ENCODE measurements at regions not wholly inside any gene's neighbourhood (a gene's known extent, or its start where the extent isn't known, plus 50 kb on each side); places are given as distances from the start of the nearest gene placed in this dataset.

DNA sequence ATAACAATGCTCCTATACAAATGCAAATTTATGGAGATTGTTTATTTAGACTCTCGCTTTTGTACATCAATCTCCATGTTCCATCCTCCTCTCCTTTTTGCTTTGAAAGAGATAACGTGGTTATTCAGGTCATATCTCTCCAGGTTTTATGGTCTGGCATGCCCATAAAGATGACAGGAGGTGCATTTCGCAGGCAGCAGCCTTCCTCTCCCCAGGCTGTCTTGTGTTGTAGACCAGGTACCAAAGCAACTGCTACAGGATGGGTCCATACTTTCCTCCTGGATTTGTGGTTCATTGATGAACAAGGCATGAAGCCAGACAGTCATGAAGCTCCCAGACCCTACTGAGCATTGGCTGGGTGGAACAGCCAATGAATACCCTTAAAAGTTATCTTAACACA, 400.2 kb upstream of the NPVF start:
- no peak for DNase-seq (ENCODE audit: low read depth in 2 of 2)

DNA sequence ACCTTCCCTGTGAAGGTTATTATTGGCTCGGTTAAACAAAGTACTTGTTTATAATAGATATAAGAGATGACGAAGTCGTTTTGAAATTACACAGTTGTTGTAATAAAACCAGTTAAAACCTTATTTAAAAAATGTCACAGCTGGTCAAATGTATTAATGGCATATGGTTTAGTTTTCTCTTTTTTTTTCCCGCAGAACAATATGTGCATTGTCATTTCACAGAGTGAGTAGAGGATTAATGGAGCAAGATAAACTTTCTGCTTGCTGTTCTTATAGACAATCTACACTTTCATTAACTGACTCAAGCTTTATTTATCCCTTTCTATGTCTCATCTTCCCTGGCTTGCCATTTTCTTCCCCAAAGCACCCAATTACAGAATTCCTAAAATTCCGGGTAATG, 404.3 kb upstream of the NPVF start:
- no peak for DNase-seq (ENCODE audit: low read depth in 2 of 2)

DNA sequence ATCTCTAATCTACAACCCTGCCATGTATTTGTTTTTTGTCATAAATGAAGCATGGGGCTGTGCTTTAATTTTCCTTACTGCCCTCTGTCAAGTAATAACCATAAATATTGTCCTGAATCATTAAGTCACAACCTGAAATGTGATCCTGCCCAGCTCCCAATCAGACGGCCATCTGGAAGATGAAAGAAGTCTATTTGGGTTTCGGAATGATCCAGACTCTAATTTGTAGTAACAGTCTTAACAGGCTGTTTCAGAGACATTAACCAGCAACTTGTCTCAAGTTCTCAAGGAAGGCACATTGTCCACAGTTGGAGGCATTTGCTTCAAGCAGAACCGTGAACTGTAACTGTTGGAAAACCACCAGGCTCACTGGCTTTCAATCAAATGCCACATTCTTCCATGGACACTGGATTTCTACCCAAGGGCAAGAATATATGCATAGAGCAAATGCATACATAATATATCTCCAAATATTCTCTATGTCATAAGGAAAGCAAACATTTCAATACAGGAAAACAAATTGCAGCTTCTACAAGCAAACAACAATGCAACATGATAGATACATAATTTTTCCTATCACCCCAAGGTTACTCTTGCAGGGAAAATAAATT, 405.2 kb upstream of the NPVF start:
- DNase-seq (ENCODE audit: low read depth in 2 of 2): no peak

DNA sequence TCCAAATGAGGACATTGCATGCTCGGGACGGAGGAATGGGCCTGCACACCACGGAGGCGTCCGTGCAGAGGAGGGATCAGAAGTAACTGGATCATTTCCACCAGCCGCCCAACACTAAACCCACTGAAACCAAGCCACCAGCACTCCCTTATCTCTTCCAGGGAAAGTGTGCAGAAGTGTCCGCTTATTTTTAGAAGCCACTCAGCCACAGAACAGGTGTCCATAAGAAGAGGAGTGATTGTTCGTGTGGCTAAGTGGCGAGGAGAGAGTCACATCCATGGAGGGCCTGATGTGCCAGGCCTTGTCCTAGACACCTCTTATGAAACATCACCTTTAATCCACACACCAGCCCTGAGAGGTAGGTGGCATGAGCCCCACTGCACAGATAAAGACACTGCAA, 407.9 kb upstream of the NPVF start:
- no peak for DNase-seq (ENCODE audit: low read depth in 2 of 2)

DNA sequence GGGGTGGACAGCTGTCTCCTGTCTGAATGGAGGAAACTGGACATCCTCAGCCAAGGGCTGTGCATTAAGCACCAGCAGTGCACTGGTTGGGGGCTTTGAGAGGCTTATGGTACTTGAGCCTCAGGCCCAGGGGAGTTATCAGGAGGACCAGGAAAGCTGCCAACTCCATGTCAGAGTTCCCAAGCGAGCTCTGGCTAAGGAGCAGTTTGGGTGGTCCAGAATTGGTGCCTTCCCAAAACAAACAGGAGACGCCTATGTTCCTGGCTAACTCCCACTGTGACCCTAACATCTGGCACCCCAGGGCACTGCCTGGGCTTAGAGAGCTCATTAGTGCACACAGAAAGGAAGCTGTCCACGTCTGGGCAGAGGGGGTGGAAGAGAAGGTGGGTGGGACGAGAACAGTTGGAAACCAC, 408.6 kb upstream of the NPVF start:
- DNase-seq (ENCODE audit: low read depth in 2 of 2): no peak

DNA sequence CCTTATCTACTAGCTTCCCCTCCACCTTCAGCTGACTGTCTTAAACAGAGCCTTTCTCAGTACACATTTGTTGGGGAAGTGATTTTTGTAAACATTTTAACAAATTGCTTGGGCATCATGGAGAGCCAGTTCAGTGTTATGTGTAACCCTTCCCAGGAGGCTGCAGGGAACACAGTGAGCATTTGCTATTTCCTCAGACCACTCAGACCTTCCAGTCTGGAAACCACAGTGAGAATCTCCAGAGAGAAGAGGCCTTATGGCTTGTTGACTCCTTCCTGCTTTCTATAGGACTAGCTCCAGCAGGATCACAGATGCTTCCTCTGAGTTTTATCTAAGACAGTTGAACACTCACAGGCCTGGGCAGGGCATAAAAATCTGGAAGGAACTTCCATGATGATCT, 409.8 kb upstream of the NPVF start:
- no peak for DNase-seq (ENCODE audit: low read depth in 2 of 2)

DNA sequence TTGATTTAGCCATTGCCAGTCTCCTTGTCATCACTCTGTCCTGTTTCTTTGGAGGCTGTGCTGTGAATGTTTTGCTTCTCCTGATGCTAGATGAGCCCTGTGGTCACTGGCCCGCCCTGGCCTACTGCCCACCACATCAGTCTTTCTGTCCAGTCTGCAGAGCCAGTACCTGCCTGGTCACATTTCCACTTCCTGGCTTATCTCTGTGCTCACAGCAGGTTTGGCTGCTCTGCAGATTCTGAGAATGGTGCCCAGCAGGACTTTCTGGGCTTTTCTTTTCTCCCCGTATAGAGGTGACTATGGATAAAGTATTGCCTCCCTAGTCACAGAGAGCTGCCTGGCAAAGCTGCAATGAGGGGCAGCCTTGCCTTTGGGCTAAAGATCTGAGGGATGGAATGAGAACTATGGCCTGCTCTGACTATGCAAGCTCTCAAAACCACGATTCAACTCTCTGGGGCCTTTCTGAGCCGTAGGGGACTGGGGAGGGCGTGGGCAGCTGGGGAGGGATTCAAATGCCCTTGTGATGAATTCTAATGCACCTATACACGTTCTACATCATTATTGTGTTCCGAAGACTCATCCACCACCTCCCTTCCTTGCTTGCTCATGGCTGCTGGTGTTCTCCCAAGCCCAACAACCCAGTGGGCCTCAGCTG, 410.4 kb upstream of the NPVF start:
- DNase-seq (ENCODE audit: low read depth in 2 of 2): no peak

DNA sequence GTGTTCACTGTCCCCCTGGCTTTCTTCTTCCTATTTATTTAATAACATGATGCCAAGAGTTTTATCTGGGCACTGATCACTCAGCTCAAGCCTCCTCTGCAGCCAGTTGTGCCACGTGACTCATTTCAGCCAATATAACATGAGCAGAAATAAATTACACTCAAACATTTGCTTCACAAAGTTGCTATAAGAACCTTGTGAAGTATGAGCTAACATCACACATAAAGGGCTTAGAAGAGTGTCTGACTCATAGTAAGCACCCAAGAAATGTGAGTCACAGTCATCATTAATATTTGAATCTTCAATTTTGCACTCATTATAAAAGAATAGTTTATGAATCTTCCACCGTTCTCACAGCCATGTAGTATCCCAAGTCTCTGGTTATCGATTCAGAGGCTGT, 414.6 kb upstream of the NPVF start:
- DNase-seq (ENCODE audit: low read depth in 2 of 2): no peak

DNA sequence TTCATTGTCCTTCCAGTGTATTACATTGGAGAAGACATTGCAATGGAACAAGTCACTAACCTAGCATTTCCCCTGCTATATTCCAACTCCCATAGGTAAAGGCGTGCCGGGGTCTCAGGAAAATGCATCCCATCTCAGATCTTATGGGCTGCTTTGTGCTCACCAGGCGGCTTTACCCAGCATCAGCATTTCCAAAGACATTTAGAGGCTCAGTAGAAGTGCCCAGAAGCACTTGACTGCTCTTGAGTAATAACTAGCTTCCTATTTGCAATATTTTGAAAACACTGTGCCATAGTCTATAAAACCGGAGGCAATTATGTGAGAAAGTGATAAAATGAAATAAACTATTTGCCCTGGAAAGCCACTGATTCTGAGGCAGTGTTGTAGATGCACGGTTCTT, 415.0 kb upstream of the NPVF start:
- no peak for DNase-seq (ENCODE audit: low read depth in 2 of 2)

DNA sequence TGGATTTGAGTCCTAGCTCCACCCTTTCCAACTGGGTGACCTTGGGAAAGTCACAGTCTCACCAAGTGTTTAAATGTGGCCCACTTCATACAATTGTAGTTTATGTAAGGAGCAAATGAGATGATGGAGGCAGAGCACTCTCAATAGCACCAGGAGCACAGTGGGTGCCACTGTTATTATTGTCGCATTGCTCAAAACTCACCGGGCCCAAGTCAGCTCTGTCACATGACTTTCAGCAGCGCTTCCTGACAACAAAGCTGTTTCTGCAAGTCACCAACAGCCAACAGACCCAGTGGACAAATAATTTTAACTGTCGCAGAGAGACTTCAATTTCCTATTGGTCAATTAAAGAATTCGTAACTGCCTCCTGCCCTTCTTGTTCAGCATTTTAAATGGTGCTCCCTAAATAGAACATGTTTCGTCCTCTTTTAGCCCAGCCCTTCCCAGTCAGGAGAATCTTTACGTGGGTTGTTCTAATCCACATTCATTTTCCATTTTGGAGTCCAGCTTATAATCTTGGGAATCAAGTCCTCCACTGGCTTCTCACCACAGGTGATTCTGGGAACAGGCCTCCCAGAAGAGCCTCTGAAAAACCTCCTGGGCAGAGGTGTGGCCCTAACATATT, 415.6 kb upstream of the NPVF start:
- no peak for DNase-seq (ENCODE audit: low read depth in 2 of 2)

DNA sequence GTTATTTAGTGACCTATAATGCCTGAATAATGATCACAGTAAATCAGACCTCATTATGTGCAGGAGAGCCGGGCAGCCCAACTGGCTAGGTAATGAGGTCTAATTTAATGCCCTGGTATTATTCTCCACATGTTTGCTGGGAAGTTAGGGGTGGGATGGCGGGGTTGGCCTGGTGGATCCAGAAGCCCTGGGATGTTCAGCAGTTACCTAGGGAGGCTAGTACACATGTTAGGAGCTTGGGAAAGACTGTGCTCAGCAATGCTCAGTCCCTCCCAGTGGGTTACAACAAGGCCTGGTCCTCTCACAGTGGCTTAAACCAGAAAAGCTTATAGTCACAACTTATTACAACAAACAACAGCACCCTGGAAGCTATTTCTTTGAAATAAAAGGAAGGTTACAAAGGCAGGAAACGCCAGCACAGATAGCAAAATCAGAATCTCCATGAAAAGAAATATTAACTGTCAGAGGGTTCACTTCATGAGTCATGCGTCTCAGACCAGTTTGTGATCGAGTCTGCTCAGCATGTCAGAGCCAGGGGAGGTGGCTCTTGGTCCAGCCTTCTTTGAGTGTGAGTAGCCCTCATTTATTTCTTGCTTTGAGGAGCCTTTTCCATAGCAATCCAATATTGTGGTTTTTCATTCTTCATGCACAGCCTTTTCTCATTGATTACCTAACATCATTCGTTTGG, 418.6 kb upstream of the NPVF start:
- DNase-seq (ENCODE audit: low read depth in 2 of 2): no peak

DNA sequence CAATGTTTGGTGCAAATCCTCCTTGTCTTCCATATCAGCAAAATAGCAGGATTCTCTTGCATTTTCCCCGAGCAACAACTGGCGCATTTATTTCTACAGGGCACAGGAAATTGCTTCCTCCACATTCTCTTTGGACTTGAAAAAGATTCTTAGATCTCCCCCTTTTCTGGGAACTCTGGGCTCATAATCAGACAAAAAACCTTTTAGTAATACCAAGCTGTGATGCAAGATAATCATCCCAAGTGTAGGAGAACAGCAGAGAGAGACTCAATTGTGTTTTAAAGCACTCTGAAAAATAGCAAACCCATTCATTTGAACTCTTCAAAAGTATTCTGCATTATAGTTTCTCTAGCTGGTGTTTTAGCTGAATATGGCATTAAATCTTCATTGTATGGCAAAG, 419.6 kb upstream of the NPVF start:
- no peak for DNase-seq (ENCODE audit: low read depth in 2 of 2)

DNA sequence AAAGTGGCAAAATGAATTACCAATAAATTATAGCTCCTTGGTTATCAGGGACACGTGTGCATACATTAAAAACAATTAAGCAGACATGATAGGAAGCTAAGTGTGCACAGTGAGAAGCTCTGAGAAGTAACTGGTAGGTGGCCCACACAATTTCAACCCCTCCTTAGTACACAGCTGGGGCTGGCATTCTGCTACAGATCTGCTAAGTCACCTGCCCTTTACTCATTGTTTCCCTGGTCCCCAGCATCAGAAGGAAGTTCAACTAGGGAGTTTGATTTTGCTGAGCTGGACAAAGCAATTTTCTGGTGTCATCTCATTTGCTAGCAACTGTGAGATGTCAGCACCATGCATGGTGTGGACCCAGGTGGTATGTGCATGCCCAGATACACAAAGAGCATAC, 424.1 kb upstream of the NPVF start:
- no peak for DNase-seq (ENCODE audit: low read depth in 2 of 2)

DNA sequence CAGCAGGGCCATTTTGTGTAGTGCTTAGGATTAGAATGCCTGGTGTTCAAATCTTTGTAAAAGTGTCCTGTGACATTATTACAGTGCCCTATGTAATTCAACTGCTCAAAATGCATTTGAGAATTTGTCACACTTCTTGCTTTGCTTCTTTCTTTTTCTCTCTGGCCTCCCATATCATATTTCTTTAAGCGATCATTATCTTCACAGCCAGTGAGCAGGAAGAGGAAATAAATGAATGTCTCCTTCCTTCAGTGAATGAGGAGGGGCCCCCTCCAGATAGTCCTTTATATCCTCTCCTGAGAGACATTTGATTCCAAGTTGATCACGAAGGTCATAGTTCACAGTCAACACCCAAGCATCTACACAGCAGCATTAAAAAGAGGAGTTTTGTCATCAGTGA, 425.1 kb upstream of the NPVF start:
- DNase-seq (ENCODE audit: low read depth in 2 of 2): no peak

DNA sequence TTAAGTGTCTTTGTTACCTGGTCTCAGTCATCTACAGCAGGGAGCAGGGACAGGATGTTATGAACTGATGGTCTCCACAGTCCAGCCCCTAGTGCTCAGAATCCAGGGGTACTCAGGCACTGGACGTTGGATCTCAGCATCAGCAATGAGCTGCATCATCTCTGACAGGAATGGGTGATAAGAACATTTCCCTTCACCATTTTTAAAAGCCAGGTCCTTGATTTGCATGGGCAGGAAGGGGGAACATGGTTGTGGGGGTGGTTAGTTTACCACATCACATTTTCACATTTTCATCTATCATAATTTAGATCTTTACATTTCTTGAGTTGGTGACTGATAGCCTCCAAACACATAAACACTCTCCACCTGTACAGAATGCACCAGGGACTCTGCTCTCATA, 427.8 kb upstream of the NPVF start:
- no peak for DNase-seq (ENCODE audit: low read depth in 2 of 2)

DNA sequence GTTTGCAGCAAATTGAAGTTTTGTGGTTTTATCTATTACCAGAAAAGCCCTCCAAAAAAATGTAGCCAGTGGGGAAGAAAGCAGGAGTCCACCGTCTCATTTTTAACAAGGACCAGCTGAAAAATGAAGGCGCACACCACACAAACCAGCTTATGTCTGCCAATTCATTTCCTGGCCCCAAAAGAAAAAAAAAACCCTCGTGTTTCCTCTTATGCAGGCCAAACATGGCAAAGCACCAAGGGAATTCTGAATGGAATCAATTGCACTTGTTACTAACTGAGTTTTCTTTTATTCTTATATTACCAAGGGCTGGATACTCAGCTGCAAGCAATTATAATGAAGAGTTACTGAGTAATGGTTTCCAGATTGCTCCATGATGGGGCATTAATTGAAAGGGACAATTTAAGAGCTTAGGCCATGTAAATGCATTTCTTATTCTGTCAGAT, 428.3 kb upstream of the NPVF start:
- no peak for DNase-seq (ENCODE audit: low read depth in 2 of 2)

DNA sequence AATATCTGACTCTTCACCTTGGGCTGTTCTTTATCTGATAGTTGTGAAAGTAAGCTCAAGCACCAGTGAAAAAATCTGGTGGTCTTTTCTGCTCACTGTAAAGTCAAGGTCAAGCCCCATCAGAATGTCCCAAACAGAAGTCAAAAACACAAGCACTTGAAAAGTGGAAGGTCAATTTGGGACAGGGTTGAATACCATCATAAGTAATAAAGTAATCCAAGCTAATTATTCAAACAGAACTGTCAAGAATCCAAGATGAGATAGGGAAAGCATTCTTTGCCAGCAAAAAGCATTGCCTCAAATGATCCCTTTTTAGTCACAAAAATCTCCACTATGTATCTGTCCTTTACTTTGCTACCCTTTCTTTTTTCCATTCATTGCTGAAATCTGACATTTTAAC, 430.1 kb upstream of the NPVF start:
- no peak for DNase-seq (ENCODE audit: low read depth in 2 of 2)

DNA sequence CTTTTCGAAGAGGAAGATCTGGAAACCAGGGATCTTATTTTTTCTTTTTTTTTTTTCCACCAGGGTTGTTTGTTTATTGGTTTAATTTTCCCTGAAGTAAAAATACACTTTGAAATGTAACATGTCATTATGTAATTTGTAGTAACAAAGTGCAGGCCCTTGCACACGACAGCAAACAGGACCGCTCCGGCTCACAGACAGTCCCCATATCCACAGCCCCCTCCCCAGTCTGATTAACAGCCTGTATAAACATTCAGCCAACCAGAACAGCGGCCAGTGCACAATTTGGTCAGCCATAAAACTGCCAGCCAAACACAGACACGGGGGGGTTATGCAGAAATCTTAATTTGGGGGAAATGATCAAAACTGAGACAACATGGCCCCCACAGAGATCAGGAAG, 431.6 kb upstream of the NPVF start:
- no peak for DNase-seq (ENCODE audit: low read depth in 2 of 2)

DNA sequence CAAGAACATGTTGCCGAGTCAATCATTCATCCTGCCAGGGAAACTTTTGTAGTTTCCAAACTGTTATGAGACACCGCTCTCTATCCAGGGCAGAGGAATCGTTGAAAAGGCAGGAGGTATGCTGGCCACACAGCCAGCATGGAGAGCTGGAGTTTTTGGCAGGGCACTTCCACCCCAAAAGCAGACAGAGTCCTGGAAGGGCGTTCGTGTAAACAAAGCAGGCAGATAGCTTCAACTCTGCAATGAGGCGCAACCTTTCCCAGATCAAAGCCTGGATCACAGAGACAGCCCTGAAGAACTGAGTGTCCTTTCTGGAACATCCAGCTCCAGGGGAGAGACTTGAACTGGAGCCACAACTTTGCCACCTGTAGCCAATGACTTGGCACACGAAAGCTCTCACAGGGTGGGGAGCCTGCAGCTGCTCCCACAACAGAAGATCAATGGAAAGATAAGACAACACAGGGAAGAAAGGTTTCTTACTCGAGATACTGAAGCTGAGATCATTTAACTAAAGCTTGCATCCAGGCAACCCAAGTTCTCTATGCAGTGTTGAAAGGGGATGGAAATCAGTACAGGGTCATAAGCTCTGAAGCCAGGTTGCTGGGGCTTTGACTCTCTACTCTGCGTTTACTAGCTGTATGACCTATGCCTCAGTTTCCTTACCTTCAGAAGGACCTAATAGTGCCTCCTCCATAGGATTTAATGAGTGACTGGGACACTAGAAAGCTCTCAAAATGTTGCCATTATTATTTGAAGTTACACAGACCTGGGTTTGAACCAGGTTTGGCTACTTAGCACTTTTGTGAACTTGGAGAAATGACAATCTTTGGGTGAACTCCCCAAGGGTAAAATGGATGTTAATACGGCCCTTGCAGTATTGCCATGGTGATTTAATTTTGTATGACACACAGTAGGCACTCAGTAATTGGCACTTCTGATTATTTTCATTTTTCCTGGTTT, 434.8 kb upstream of the NPVF start:
- DNase-seq (ENCODE audit: low read depth in 2 of 2): no peak

DNA sequence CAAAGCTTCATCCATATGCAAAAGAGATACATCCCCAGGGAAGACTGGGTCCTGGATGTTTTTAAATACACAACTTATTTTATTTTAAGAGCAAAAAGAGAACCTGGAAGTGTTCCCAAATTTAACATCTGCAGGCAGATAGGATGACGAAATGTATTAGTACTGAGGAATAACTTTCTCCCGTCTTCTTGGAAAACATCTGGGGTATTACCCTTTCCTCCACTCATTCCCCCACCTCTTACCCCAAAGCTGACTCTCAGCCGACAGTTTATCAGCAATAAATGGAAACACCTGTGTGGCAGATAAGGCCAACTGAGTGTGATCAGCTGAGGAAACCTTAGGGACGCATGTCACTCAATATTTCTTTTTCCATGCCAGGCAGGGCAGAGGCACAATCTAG, 435.6 kb upstream of the NPVF start:
- DNase-seq (ENCODE audit: low read depth in 2 of 2): no peak

DNA sequence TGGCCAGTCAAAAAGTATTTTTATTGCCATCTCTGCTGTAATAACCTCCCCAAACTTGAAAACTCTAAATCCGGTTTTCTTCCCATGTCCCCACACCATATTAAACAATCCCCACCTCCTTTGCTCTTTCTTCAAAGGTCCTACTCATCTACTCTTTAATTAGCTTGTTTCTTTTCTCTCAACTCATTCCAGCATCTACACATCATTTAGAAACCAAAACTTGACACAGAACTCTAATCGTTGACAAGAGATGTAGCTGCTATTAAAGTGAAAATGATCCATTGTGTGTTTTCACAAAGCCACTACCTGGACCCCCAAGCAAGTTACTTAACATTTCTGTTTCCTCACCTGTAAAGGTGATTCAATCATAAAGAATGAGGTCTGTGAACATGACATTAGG, 436.3 kb upstream of the NPVF start:
- DNase-seq (ENCODE audit: low read depth in 2 of 2): no peak

DNA sequence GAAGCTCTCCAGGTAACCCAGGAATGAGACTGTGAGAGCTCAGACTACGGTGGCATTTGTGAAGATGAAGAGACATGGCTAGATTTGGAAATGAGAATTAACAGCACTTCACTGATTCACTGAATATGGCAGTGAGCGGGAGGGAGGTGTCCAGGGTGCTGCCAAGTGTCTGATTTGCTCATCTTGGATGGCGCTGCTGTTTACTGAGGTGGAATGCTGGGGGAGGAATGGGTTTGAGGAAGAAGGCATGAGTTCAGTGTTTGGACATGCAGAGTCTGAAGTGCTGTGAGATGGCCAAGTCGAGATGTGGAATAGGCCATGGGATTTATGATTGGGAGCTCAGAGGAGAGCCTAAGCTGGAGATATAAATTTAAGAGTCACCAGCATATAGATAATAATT, 437.1 kb upstream of the NPVF start:
- no peak for DNase-seq (ENCODE audit: low read depth in 2 of 2)

All from activated CD8-positive, alpha-beta memory T cell treated with anti-CD3 and anti-CD28 coated beads for 4 hours (primary cell).